ENCODE measurements at regions not wholly inside any gene's neighbourhood (a gene's known extent, or its start where the extent isn't known, plus 50 kb on each side); places are given as distances from the start of the nearest gene placed in this dataset.

DNA sequence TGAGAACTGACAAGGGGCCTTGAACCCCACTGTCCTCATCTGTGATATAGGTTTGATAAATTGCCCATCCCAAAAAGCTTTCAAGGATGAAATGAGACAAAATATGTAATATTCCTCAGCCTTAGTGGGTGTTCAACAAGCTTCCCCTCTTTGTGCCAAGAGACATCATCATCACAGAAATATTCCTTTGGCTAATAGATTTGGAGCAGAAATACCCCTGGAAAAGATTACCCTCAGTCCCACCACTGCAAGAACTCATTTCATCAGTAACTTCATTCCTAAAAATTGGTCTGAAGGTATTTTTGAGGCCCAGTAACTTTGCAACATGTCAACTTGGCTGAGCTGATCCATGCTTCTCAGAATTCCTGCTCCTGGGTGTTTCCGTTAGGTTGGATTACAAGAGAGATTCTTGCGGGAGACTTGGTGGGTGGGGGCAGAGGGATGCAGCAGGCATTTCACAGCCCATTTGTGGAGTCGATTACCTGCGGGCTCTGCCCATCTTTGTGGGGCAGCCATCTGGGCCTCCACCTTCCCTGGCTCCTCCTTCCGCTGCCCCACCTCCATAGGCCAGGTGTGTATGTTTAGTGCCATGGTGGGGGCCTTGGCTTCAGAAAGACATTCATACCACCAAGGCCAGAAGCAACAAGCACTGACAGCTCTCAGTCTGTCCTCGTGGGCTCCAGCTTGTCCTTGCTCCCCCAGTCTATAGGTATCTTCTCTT, 263.9 kb downstream of the GLI2 start:
- DNase-seq = no peak

- no peak for DNase-seq
Measured at GRCh38 chr2:121000804-121001203, 265.1 kb downstream of the GLI2 start.

- no peak for DNase-seq
Measured at GRCh38 chr2:121001641-121002040, 266.0 kb downstream of the GLI2 start.

GRCh38 chr2:121002597-121002996, 266.9 kb downstream of the GLI2 start:
- DNase-seq = no peak

GRCh38 chr2:121003391-121003790, 267.7 kb downstream of the GLI2 start:
- DNase-seq = no peak

- no peak for DNase-seq
Measured at GRCh38 chr2:121004359-121004758, 268.7 kb downstream of the GLI2 start.

DNA sequence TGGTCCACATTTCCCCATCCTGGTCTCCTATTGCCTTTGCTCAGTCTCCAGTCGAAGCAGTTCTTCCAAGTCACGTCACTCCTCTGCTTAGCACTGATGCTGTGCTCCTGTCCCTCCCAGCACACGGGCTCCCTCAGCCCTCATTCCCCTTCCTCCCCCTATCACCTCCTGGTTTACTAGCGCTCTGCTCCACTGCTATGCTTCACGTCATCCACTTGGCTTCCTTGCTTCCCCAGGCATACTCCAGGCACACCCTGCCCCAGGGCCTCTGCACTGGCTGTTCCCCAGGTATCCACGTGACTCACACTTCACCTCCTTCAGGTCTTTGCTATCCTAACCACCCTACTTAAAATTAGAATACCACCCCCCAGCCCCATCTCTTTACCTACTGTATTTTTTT, 269.3 kb downstream of the GLI2 start:
- DNase-seq = no peak

- DNase-seq = no peak
Measured at GRCh38 chr2:121005453-121005852, 269.8 kb downstream of the GLI2 start.

DNA sequence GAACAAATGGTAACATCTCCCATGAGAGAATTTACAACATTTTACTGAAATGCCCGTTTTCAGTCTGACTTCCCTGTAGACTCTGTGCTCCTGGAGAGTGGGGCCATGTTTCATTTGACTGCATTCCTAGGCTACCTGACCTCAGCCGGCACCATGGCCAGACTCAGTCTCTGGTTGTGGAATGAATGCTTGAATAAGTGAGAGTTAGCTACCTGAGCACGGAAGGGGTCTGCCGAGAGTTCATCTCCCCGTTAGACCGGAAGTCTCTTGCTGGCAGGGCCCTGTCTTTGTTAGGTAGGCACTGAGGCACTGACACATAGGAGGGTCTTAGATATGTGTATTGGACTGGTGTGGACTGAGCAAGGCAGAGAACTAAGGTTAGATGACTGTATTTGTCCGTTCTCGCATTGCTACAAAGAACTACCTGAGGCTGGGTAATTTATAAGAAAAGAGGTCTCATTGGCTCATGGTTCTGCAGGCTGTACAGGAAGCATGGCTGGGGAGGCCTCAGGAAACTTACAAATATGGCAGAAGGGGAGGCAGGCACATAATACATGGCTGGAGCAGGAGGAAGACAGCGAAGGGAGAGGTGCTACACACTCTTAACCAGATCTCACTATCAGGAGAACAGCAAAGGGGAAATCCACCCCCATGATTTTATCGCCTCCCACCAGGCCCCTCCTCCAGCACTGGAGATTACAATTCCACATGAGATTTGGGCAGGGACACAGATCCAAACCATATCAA, 271.2 kb downstream of the GLI2 start:
- DNase-seq = no peak

- no peak for DNase-seq
Measured at GRCh38 chr2:121007490-121007853, 271.8 kb downstream of the GLI2 start.

DNA sequence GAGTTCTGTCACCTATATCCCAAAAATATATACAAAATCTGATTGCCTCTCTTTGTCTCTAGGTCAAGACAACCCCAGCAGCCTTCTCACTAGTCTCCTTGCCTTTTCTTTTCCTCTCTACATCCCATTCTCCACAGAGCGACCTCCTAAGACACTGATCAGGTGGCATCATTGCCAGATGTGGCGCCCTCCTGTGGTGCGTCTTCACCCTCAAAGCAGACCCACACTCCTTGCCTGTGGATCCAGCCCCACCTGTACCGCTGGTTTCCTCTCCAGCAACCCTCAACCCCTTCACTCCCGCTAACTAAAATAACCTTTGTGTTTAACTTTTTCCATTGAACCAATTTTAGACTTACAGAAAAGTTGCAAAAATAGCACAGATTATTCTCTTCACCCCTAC, 273.3 kb downstream of the GLI2 start:
- peak in 1 of 2 experiments; percentile 11 for DNase-seq

DNA sequence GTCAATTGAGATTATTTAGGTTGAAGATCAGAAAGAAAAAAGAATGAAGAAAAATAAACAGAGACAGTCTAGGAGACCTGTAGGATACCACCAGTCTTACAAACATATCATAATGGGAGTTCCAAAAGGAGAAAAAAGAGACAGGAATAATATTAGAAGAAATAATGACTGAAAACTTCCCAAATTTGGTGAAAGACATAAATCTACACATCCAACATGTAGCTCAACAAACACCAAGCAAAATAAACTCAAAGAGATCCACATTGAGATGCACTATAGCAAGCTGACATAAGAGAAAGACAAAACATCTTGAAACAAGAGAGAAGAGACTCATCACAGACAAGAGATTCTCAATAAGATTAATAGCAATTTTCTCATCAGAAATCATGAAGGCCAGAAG, 274.0 kb downstream of the TFCP2L1 start:
- no peak for DNase-seq

DNA sequence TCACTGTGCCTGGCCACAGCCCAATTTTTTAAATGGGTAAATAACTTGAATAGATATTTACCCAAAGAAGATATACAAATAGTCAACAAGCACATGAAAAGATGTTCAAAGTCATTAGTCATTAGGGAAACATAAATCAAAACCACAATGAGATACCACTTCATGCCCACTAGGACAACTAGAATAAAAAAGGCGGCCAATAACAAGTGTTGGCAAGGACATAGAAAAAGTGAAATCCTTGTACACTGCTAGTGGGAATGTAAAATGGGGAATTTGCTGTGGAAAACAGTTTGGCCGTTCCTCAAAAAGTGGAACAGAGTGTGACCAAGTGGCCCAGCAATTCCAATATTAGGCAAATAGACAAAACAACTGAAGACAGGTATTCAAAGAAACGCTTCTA, 270.1 kb downstream of the TFCP2L1 start:
- DNase-seq = no peak

GRCh38 chr2:121015971-121016485, 269.0 kb downstream of the TFCP2L1 start:
- no peak for DNase-seq

GRCh38 chr2:121017396-121017795, 267.6 kb downstream of the TFCP2L1 start:
- DNase-seq = peak in 1 of 2 experiments; percentile 6

DNA sequence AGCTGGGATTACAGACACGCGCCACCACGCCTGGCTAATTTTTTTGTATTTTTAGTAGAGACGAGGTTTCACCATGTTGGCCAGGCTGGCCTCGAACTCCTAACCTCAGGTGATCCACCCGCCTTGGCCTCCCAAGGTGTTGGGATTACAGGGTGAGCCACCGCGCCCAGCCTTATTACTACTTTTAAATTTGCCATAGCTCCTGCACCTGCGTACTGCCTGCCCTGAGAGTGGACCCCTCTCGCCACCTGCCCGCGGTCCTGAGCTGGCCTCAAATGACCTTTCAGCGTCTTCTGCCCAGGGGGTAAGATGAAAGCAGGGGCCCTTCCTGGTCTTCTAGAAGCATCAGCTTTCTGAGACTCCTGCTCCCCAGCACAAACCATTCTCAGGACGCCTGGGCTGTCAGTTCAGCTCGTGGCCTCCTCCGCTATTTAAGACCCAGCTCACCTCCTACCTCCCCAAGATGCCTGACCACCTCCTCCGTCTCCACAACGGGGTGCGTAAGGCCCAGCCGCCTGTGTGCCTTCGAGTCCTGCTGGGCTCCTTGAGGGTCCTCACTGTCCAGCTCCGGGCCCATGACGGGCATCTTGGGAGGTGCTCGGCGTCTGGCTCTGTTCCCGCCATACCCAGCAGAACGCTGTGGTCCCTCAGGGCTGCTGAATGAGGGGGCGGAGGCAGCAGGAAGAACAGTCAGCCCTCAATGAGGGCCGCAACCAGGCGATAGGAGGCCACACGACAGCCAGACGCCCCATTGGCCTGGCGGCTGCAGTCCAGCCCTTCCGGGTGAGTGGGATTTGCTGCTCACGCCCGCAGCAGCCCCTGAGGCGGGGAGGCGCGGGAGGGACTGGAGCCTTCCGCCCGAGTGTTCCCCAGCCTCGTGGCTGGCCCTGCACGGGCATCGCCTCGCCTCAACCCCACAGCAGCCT, 266.6 kb downstream of the TFCP2L1 start:
- no peak for DNase-seq

DNA sequence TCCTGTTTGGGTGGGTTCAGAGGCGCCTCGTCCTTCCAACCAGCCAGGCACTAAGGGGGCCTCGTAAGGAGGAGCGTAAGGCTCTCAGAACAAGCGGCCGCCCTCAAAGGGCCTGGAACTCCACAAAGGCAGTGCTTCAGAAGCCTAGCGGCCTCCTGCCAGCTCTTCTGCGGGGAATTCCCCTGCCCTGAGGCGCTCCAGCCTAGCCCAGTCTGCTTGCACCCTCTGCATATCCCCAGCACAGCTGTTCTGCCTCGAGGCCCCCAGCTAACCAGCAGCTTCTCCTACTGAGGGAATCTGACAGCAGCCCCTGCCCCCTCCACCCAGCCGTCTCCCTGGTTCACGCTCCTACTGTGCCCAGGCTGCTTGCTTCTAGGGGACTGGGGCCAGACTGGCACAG, 265.9 kb downstream of the TFCP2L1 start:
- DNase-seq = no peak

- DNase-seq = no peak
Measured at GRCh38 chr2:121019756-121020155, 265.2 kb downstream of the TFCP2L1 start.

DNA sequence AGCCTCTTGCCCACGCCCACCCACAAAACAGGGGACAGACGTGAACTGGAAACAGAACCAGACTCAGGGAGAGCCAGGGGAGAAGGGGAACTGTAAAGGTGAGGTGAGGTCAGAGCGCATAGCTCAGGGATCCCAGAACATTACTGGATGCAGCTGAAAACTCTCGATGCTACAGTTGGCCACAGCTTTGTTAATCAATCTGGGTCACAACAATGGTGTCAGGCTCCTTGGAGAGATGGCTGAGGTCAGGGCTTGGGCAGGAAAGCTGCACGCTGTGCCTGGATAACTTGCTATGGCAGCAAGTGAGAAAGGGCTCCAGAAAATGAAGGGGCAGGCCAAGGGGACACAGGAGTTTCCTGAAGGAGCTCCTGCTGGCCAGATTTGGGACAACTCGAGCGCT, 263.3 kb downstream of the TFCP2L1 start:
- no peak for DNase-seq

- no peak for DNase-seq
Measured at GRCh38 chr2:121028577-121028976, 256.4 kb downstream of the TFCP2L1 start.

DNA sequence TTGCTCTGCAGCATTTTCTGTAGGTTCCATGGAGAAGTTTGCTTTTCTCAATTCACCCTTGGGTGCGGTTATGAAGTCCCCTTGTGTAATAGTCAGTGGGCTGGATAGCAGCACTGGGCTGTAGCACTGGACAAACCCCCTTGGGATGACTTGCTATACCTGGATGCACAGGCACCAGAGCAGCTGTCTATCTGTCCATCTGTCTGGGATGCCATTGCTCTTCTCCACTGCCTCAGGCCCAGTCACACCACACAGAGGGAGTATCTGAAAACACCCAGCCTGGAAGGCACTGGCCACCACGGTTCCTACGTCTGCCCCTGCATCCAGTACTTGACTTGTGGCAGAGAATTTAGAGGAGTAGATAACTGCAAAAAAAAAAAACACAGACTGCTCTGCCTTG, 254.5 kb downstream of the TFCP2L1 start:
- no peak for DNase-seq

GRCh38 chr2:121031568-121032340, 253.2 kb downstream of the TFCP2L1 start:
- DNase-seq = no peak

Measured in NCI-H526 (cell line).